HCT116 (cell line): ENCODE measurements at regions not wholly inside any gene's neighbourhood (a gene's known extent, or its start where the extent isn't known, plus 50 kb on each side); places are given as distances from the start of the nearest gene placed in this dataset.

Source experiments
- ATAC-seq: fragments of 200-7000 bp; cut with Tn5 transposase; 2 replicates; pipeline ENCODE4 v1.9.1; 2020; ENCODE audit warnings: mild to moderate bottlenecking, moderate library complexity
- BruUV-seq: library from RNA; stranded (reverse); fragments of 400-500 nt; replicated peaks from 2 replicates; lab custom pipeline; 2021; lab: Mats Ljungman, UMichigan
- CTCF ChIA-PET: fragments of 300-600 bp; sonication (Branson Sonifier 250); formaldehyde crosslinking; loops from one replicate; lab custom pipeline; 2021; ENCODE audit warnings: antibody characterized with exemption; lab: Charles Lee
- POLR2A ChIA-PET: fragments of 300-600, 350-600 bp; sonication (Branson Sonifier 250); formaldehyde crosslinking; loops from one replicate; lab custom pipeline; 2021; ENCODE audit warnings: antibody characterized with exemption; lab: Charles Lee
- RAD21 ChIA-PET, 2 experiments: fragments of 300-600 bp; sonication (Branson Sonifier 250); formaldehyde crosslinking; loops; one replicate each; lab custom pipeline; 2023; ENCODE audit warnings: low total read pairs in 2 of 2; ENCODE audit not compliant: uncharacterized antibody in 2 of 2, unreplicated experiment in 2 of 2, low non-redundant PET in 1 of 2; lab: Charles Lee
- DNase-seq: peaks from one replicate; pipeline ENCODE4 v3.0.0-alpha.2; 2010; ENCODE audit warnings: low read depth, low spot score
- H2AFZ ChIP-seq: fragments of 200-600 bp; shearing (Covaris generic), sonication (generic); 2 replicates; pipeline ENCODE4 v1.6.1; 2017; ENCODE audit warnings: low read depth, mixed run types, mixed read lengths, antibody characterized with exemption, low read length; ENCODE audit not compliant: poor library complexity, severe bottlenecking
- H3K27ac ChIP-seq: 2 replicates; pipeline ENCODE4 v1.5.1; 2012; ENCODE audit warnings: low read depth, low read length
- H3K27me3 ChIP-seq: fragments of 200-600 bp; sonication (generic); 2 replicates; pipeline ENCODE4 v1.6.1; 2016; ENCODE audit warnings: mixed run types, low read length, mixed read lengths; ENCODE audit not compliant: insufficient read depth
- H3K36me3 ChIP-seq, 2 experiments: fragments of 200-500 bp in 1 of 2; fragments of 200-600 bp in 1 of 2; sonication (Bioruptor generic) in 1 of 2; sonication (generic) in 1 of 2; 2 replicates each; pipeline versions ENCODE4 v1.5.1 to v1.6.1; 2014 to 2016; ENCODE audit warnings: low read length in 2 of 2, inconsistent platforms in 1 of 2, mixed read lengths in 1 of 2, mixed run types in 1 of 2; ENCODE audit not compliant: insufficient read depth in 2 of 2, control insufficient read depth in 1 of 2
- H3K4me1 ChIP-seq, 2 experiments: fragments of 200-600 bp in 1 of 2; sonication (generic) in 1 of 2; 2 replicates each; pipeline versions ENCODE4 v1.5.1 to v1.6.1; 2012 to 2017; ENCODE audit warnings: low read length in 2 of 2, inconsistent platforms in 1 of 2, mild to moderate bottlenecking in 1 of 2, mixed read lengths in 1 of 2, mixed run types in 1 of 2, moderate library complexity in 1 of 2; ENCODE audit not compliant: insufficient read depth in 2 of 2, control insufficient read depth in 1 of 2
- H3K4me2 ChIP-seq: fragments of 200-600 bp; sonication (generic); 2 replicates; pipeline ENCODE4 v1.6.1; 2017; ENCODE audit warnings: mixed run types, low read length, mixed read lengths
- H3K4me3 ChIP-seq, 2 experiments: fragments of 200-600 bp in 1 of 2; sonication (generic) in 1 of 2; replicated peaks in 1 of 2; 2 replicates each; pipeline ENCODE4 v1.5.1; 2011 to 2016; ENCODE audit warnings: low read length in 2 of 2, control low read depth in 1 of 2, low read depth in 1 of 2, mild to moderate bottlenecking in 1 of 2, mixed read lengths in 1 of 2, mixed run types in 1 of 2
- H3K79me2 ChIP-seq: fragments of 200-600 bp; sonication (generic); 2 replicates; pipeline ENCODE4 v1.6.1; 2017; ENCODE audit warnings: mild to moderate bottlenecking, mixed run types, low read length, moderate library complexity, mixed read lengths; ENCODE audit not compliant: insufficient read depth
- H3K9ac ChIP-seq: fragments of 200-600 bp; sonication (generic); 2 replicates; pipeline ENCODE4 v1.6.1; 2016; ENCODE audit warnings: low read length, mixed read lengths
- H3K9me2 ChIP-seq: fragments of 200-600 bp; sonication (generic), shearing (Covaris generic); 2 replicates; pipeline ENCODE4 v1.6.1; 2017; ENCODE audit warnings: mixed run types, mild to moderate bottlenecking, moderate library complexity; ENCODE audit not compliant: insufficient read depth
- H3K9me3 ChIP-seq, 2 experiments: fragments of 200-500 bp in 1 of 2; fragments of 200-600 bp in 1 of 2; sonication (Bioruptor generic) in 1 of 2; sonication (generic) in 1 of 2; 2 replicates each; pipeline ENCODE4 v1.6.1; 2014 to 2017; ENCODE audit warnings: low read length in 2 of 2, mixed read lengths in 2 of 2, inconsistent platforms in 1 of 2, low read depth in 1 of 2, mild to moderate bottlenecking in 1 of 2, mixed run types in 1 of 2, moderate library complexity in 1 of 2; ENCODE audit not compliant: control insufficient read depth in 1 of 2, insufficient read depth in 1 of 2
- H4K20me1 ChIP-seq: fragments of 200-600 bp; sonication (generic), shearing (Covaris generic); 2 replicates; pipeline ENCODE4 v1.6.1; 2017; ENCODE audit warnings: mixed run types, mild to moderate bottlenecking, moderate library complexity; ENCODE audit not compliant: insufficient read depth
- SIN3A ChIP-seq: IDR thresholded peaks from 2 replicates; pipeline ENCODE4 v1.6.1; 2012; ENCODE audit warnings: low read depth
- SRF ChIP-seq: IDR thresholded peaks from 2 replicates; pipeline ENCODE4 v1.6.1; 2012; ENCODE audit warnings: low read depth
- intact Hi-C: fragments of 100-400 bp; cut with micrococcal nuclease; formaldehyde crosslinking; loops from 2 replicates; pipeline ENCODE4 v1.10.0; 2022
- TF ChIP-seq, protein P1 (sequence below), 3 experiments: fragments of 200-600 bp in 1 of 3; sonication (generic) in 1 of 3; IDR thresholded peaks in 2 of 3; conservative IDR thresholded peaks in 1 of 3; 2 replicates each; pipeline ENCODE4 v1.5.1; 2012 to 2017; ENCODE audit warnings: low read depth in 2 of 3, low read length in 2 of 3, antibody characterized with exemption in 1 of 3, borderline replicate concordance in 1 of 3, control low read depth in 1 of 3, mild to moderate bottlenecking in 1 of 3, mixed read lengths in 1 of 3, mixed run types in 1 of 3, moderate library complexity in 1 of 3; ENCODE audit not compliant: insufficient read depth in 1 of 3
- TF ChIP-seq, protein P2 (sequence below): IDR thresholded peaks from 2 replicates; pipeline ENCODE4 v1.6.1; 2012; ENCODE audit warnings: low read depth
- TF ChIP-seq, protein P3 (sequence below): IDR thresholded peaks from 2 replicates; pipeline ENCODE4 v1.6.1; 2011; ENCODE audit warnings: mild to moderate bottlenecking, low read length, moderate library complexity; ENCODE audit not compliant: insufficient replicate concordance; ENCODE audit errors: extremely low read depth

DNA sequence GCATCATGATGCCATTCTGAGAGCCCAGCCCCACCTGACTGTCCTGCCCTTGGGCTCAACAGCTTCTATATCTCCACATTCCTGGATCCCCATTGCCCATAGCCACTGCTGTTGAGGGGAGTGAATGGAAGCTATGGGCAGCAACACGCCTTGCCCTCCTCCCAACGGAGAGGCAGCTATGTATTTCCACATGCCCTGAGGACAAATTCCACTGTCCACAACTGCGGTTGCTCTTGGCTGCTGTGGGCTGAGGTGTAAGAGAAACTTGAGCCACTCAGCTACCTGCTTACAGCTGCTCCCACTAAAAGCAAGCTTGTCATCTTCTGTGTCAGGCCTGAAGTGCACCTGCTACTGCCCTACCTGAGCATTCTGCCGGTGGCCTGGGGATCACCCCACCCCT is 222.9 kb downstream of the PSAT1 start:
- no peak overlapping the region for H3K4me2 ChIP-seq
- BruUV-seq: no TSS peak
- TF ChIP-seq, protein P1, sequence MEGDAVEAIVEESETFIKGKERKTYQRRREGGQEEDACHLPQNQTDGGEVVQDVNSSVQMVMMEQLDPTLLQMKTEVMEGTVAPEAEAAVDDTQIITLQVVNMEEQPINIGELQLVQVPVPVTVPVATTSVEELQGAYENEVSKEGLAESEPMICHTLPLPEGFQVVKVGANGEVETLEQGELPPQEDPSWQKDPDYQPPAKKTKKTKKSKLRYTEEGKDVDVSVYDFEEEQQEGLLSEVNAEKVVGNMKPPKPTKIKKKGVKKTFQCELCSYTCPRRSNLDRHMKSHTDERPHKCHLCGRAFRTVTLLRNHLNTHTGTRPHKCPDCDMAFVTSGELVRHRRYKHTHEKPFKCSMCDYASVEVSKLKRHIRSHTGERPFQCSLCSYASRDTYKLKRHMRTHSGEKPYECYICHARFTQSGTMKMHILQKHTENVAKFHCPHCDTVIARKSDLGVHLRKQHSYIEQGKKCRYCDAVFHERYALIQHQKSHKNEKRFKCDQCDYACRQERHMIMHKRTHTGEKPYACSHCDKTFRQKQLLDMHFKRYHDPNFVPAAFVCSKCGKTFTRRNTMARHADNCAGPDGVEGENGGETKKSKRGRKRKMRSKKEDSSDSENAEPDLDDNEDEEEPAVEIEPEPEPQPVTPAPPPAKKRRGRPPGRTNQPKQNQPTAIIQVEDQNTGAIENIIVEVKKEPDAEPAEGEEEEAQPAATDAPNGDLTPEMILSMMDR (IDR thresholded peaks at IDR 0.05 in 2 of 3, conservative IDR thresholded peaks at IDR 0.05 in 1 of 3; ENCODE audit: borderline replicate concordance in 1 of 3, insufficient read depth in 1 of 3, low read depth in 2 of 3, low read length in 2 of 3): no peak
- TF ChIP-seq SRF (no peak), SIN3A (no peak)
- TF ChIP-seq, protein P2, sequence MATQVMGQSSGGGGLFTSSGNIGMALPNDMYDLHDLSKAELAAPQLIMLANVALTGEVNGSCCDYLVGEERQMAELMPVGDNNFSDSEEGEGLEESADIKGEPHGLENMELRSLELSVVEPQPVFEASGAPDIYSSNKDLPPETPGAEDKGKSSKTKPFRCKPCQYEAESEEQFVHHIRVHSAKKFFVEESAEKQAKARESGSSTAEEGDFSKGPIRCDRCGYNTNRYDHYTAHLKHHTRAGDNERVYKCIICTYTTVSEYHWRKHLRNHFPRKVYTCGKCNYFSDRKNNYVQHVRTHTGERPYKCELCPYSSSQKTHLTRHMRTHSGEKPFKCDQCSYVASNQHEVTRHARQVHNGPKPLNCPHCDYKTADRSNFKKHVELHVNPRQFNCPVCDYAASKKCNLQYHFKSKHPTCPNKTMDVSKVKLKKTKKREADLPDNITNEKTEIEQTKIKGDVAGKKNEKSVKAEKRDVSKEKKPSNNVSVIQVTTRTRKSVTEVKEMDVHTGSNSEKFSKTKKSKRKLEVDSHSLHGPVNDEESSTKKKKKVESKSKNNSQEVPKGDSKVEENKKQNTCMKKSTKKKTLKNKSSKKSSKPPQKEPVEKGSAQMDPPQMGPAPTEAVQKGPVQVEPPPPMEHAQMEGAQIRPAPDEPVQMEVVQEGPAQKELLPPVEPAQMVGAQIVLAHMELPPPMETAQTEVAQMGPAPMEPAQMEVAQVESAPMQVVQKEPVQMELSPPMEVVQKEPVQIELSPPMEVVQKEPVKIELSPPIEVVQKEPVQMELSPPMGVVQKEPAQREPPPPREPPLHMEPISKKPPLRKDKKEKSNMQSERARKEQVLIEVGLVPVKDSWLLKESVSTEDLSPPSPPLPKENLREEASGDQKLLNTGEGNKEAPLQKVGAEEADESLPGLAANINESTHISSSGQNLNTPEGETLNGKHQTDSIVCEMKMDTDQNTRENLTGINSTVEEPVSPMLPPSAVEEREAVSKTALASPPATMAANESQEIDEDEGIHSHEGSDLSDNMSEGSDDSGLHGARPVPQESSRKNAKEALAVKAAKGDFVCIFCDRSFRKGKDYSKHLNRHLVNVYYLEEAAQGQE: no peak
- TF ChIP-seq, protein P3, sequence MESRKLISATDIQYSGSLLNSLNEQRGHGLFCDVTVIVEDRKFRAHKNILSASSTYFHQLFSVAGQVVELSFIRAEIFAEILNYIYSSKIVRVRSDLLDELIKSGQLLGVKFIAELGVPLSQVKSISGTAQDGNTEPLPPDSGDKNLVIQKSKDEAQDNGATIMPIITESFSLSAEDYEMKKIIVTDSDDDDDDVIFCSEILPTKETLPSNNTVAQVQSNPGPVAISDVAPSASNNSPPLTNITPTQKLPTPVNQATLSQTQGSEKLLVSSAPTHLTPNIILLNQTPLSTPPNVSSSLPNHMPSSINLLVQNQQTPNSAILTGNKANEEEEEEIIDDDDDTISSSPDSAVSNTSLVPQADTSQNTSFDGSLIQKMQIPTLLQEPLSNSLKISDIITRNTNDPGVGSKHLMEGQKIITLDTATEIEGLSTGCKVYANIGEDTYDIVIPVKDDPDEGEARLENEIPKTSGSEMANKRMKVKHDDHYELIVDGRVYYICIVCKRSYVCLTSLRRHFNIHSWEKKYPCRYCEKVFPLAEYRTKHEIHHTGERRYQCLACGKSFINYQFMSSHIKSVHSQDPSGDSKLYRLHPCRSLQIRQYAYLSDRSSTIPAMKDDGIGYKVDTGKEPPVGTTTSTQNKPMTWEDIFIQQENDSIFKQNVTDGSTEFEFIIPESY: no peak
- no peak overlapping the region for H3K27ac ChIP-seq
- H3K27me3 ChIP-seq: no peaks in the 10 kb centered on the region
- H3K9me3 ChIP-seq: 0 out of 4 replicates have a peak, but pooled peaks cover 0 to 6% of the 10 kb centered on the region in 2 experiments
- RAD21 ChIA-PET: no interaction called here
- DNase-seq: no peak
- CTCF ChIA-PET: no interaction called here
- ATAC-seq: no peak
- POLR2A ChIA-PET: no interaction called here
- no peaks in the 10 kb centered on the region for H4K20me1 ChIP-seq
- H3K4me3 ChIP-seq: no peak overlapping the region
- no peaks in the 10 kb centered on the region for H3K9me2 ChIP-seq
- no peak overlapping the region for H2AFZ ChIP-seq
- no peaks in the 10 kb centered on the region for H3K36me3 ChIP-seq
- intact Hi-C loops: no loop called here
- H3K4me1 ChIP-seq: no peaks in the 10 kb centered on the region
- no peaks in the 10 kb centered on the region for H3K79me2 ChIP-seq
- no peak overlapping the region for H3K9ac ChIP-seq
